HG02973 (cell line): ENCODE measurements at regions not wholly inside any gene's neighbourhood (a gene's known extent, or its start where the extent isn't known, plus 50 kb on each side); places are given as distances from the start of the nearest gene placed in this dataset.

Experiments
- ATAC-seq: cut with Tn5 transposase; IDR thresholded peaks from one replicate; pipeline ENCODE4 v1.9.1; 2021; ENCODE audit warnings: moderate library complexity; ENCODE audit not compliant: unreplicated experiment

GRCh38 chr13:108525827-108526226, 103.6 kb upstream of the MYO16 start:
- no peak for ATAC-seq

- no peak for ATAC-seq
Measured at GRCh38 chr13:108526286-108526685, 103.1 kb upstream of the MYO16 start.

GRCh38 chr13:108527844-108528243, 101.6 kb upstream of the MYO16 start:
- ATAC-seq, result no peak

GRCh38 chr13:108528303-108528702, 101.1 kb upstream of the MYO16 start:
- ATAC-seq, result no peak

GRCh38 chr13:108533842-108534241, 95.6 kb upstream of the MYO16 start:
- no peak for ATAC-seq

GRCh38 chr13:108534728-108535127, 94.7 kb upstream of the MYO16 start:
- no peak for ATAC-seq

GRCh38 chr13:108549934-108550333, 79.5 kb upstream of the MYO16 start:
- no peak for ATAC-seq

GRCh38 chr13:108551674-108552073, 77.7 kb upstream of the MYO16 start:
- no peak for ATAC-seq

- no peak for ATAC-seq
Measured at GRCh38 chr13:108558489-108558888, 70.9 kb upstream of the MYO16 start.

- no peak for ATAC-seq
Measured at GRCh38 chr13:108560093-108560492, 69.3 kb upstream of the MYO16 start.

GRCh38 chr13:108561149-108561548, 68.3 kb upstream of the MYO16 start:
- no peak for ATAC-seq

- ATAC-seq, result no peak
Measured at GRCh38 chr13:108566413-108567170, 62.8 kb upstream of the MYO16 start.

GRCh38 chr13:108572782-108573211, 56.6 kb upstream of the MYO16 start:
- ATAC-seq, result no peak

GRCh38 chr13:108573455-108573854, 56.0 kb upstream of the MYO16 start:
- no peak for ATAC-seq

GRCh38 chr13:108574856-108575255, 54.6 kb upstream of the MYO16 start:
- no peak for ATAC-seq

- ATAC-seq, result no peak
Measured at GRCh38 chr13:108575430-108575829, 54.0 kb upstream of the MYO16 start.
